GM18508 (cell line): ENCODE measurements at regions not wholly inside any gene's neighbourhood (a gene's known extent, or its start where the extent isn't known, plus 50 kb on each side); places are given as distances from the start of the nearest gene placed in this dataset.

Experiments used
- ATAC-seq: cut with Tn5 transposase; IDR thresholded peaks from one replicate; pipeline ENCODE4 v1.9.1; 2021; ENCODE audit warnings: moderate number of reproducible peaks; ENCODE audit not compliant: insufficient read depth, unreplicated experiment

DNA sequence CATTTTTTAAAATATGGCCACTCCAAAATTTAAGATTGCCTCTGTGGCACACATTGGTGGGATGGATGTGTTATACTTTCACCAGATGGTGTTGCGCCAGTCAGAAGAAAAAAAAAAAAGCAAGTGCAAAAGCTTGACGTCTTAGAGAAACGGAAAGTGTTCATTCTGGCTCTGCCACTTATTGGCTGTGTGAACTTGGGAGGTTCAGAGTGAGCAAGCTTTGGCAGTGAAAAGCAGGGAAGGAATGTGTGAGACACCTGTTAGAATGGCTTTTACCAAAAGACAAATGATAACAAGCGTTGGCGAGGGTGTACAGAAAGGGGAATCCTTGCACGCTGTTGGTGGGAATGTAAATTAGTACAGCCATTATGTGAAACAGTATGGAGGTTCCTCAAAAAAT is 298.0 kb downstream of the TMEM114 start:
- ATAC-seq, result no peak

- no peak for ATAC-seq
Observed at GRCh38 chr16:8286348-8286747, 304.0 kb downstream of the TMEM114 start.

- no peak for ATAC-seq
Observed at GRCh38 chr16:8283195-8283594, 307.1 kb downstream of the TMEM114 start.

GRCh38 chr16:8278031-8278580 is 312.2 kb downstream of the TMEM114 start:
- no peak for ATAC-seq

- no peak for ATAC-seq
Observed at GRCh38 chr16:8271344-8271743, 319.0 kb downstream of the TMEM114 start.

DNA sequence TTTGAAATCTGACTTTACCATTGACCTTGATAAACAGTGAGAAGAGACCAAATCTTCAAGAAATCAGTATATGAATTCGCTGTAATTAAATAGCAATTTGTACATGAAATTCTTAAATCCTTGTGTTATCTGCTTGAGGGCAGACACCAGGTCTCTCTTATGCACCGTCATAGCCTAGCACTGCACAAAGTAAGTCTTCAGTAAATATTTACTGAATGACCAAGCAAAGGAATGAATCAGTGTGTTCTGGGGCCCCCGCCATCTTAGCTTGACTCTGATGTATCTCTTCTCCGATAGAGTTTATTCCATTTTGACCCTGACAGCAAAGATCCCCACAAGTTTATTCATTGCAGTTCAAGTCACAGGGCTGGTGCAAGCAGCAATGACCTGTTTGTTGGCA is 328.0 kb downstream of the TMEM114 start:
- ATAC-seq, result no peak

DNA sequence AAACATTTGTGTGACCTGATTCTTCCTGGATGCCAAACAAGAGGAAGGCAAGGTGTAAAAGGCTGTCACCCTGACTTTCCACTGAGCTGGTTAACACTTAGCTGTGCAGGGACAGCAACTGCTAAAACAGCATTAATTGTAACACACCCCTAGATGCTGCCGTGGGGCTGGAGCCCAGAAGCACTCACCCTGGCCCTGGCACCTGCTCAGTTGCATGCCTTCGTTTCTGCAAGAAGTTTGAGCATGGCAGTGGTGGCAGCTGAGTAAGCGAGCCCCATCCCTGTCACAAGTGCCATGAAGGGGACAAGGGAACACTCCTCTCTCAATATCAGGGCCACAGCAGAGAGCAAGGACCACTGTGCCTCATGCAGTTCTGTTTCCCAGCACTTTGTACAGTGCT is 330.2 kb downstream of the TMEM114 start:
- ATAC-seq, result no peak

- ATAC-seq, result no peak
Observed at GRCh38 chr16:8258523-8258922, 331.8 kb downstream of the TMEM114 start.

GRCh38 chr16:8257561-8257960 is 332.8 kb downstream of the TMEM114 start:
- ATAC-seq, result no peak

DNA sequence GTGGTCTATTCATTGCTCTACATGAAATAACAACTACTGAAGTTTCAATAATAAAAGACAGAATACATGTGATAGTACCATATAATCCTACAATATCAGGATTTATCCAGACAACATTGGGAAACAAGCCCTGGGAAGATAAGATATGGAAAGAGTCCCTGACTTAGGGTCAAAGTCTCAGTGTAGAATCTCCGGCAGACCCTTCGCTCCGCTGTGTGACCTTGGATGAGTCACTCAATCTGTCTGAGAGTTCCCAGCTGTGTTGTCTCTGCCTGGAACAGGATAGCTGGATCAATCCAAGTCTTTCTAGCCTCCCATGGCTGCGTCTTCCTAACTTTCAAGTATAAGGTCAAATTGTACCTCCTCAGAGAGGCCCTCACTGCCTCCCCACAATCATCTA is 335.9 kb downstream of the TMEM114 start:
- ATAC-seq, result no peak

DNA sequence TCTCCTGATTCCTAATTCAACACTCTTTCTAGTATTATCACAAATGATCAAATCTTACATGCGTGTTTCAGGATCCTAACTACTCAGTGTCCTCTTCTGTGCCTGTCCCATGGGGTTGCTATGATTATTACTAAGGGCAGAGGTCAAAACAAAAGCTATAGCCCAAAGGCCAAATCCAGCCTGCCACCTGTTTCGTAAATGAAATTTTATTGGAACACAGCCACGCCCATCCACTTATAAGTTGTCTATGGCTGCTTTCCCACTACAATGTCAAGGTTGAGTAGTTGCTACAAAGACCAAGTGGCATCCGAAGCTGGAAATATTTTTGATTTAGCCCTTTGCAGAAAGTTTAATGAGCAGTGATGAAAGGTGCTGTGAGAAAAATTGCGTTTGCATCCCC is 336.6 kb downstream of the TMEM114 start:
- no peak for ATAC-seq

DNA sequence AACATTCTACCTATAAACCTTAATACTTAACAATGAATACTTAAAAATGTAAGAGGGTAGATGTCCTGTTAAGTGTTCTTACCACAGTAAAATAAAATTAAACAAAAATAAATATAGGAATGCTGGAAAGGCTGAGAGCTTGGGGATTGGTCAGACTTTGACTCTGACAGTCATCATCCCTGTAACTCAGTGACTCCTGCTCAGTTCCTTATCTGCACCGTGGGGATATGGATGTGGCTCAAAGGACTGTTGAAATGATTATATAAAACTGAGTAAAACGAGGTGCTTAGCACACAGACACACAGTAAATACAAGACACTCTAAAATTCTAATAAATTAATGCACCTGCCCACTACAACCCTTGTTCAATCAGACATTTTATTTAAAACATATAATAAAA is 338.6 kb downstream of the TMEM114 start:
- ATAC-seq, result no peak

DNA sequence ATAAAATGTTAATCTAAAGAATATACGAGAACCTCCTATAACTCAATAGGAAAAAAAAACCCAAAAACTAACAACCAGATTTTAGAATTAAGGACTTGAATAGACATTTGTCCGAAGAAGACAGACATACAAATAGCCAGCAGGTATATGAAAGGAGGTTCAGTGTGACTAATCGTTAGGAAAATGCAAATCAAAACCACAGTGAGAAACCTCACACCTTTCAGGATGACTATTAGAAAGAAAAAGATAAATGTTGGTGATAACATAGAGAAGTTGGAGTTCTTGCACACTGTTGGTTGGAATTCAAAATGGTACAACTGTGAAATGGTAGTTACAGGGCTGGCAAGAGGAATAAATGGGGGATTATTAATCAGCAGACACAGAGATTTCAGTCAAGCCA is 339.0 kb downstream of the TMEM114 start:
- peak; percentile 53 for ATAC-seq

DNA sequence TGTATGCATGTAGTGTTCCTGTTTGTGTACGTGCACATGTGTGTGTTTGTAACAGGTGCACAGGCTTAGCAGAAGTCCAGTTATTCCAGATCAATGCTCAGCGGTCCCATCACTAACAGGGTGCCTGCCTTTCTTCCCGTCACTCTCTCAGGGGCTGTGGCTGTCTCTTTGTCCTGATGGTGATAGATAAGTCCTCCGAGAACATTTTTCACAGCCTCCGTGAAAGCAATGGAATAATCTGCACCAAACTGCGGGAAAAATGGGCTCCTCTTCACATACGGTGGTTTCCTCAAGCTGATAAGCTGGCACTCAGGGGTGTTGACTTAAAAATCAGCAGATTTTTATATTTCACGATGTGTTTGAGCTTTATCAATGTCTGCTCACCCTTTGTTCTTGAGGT is 342.3 kb downstream of the TMEM114 start:
- ATAC-seq, result no peak

DNA sequence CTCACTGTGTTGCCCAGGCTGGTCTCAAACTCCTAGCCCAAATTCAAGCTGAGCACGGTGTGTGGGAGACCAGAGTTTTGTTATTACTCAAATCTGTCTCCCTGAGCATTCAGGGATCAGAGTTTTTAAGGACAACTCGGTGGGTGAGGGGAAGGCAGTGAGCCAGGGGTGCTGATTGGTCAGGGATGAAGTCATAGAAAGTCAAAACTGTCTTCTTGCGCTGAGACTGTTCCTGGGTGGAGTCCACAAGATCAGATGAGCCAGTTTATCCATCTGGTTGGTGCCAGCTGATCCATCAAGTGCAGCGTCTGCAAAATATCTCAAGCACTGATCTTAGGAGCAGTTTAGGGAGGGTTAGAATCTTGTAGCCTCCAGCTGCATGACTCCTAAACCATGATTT is 346.3 kb downstream of the TMEM114 start:
- ATAC-seq, result no peak

DNA sequence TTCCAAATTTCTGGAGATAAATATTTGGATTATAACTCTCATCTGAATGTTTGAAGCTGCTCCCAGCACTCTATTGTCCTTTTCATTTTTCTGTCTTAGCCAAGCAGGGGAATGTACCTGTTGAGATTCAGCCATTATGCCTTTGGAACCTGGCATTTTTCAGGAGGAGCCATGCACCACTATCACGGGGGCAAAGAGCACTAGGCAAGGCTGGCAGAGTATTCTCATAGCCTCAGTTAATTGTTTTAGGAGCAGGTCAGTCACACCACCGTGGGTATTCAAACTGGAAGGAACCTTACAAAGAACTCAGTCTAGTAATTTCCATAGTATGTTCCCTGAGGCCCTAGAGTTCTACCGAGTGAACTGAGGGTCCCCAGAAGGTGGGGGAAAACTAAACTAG is 348.9 kb downstream of the TMEM114 start:
- ATAC-seq, result no peak

DNA sequence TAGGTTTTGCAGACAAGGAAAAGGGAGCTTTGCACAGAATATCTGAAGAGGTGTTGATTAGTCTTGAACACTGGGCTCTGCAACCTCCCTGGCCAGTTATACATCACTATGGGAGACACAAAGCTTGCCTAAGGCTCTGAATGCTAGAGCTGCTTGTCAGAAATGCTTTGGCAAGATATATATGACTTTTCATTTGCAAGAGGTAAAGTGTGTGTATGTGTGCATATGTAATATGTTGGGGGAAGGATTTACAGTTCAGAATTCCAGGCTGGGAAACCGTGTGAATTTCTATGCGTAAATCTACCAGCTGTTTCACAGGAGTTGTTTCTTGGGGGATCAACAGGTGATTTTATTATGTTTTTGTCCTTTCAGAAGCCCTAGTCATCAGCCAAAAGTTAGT is 350.9 kb downstream of the TMEM114 start:
- ATAC-seq, result no peak

DNA sequence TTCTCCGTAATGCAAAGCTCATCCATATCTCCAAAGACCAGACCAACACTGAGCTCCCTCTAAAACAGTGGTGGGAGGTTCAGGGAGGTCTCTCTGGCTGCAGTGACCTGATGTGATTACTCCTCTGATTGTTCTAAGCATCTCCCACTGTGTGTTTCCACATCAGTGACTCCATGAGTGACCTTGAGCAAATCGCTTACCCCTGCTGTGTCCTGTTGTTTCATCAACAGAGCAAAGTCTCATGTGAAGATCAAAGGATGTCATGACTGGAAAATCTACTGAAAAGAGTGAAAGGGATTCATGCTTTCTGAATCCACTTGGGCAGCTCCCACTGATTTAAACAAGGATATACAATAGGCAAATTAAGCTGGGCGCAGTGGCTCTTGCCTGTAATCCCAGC is 352.9 kb downstream of the TMEM114 start:
- ATAC-seq, result no peak

DNA sequence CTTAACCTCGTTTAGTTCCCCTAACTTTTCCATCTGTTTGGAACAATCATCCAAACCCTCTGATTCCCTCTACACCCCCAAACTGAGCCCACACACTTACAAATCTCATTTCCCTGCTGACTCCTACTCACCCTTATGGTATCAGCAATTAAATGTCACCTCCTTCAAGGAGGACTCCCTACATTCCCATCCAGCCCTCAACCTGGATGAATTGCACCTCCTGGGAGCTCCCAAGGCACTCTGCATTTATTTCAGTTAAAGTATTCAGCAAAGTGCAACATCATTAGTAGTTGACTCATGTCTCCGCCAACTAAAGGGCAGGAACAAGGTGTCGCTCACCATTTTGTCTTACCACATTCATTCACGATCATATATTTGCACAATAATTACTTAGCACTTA is 353.5 kb downstream of the TMEM114 start:
- no peak for ATAC-seq

GRCh38 chr16:8230497-8230896 is 359.8 kb downstream of the TMEM114 start:
- no peak for ATAC-seq

DNA sequence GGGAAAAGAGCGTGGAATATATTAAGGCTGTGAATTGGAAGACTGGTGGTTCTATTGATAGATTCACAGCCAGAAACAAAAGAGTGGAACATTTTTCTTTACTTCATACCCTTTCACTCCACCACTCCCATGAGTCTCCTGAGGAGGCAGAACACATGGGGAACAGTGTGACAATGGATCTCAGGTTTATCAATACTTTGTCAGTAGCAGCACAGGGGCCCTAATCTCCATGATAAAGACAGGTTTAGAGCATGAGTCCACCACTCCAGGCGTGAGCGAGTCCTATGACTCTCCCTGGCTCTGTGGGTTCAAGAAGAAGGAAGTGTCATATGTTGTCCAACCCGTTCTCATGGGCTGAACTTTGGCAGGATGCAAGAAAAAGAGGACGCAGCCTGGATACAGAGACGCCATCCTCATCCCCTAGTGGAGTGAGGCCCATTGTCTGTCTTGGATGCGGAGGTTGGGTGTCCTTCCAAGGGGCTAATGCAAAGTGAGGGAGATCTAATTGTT is 361.2 kb downstream of the TMEM114 start:
- no peak for ATAC-seq

DNA sequence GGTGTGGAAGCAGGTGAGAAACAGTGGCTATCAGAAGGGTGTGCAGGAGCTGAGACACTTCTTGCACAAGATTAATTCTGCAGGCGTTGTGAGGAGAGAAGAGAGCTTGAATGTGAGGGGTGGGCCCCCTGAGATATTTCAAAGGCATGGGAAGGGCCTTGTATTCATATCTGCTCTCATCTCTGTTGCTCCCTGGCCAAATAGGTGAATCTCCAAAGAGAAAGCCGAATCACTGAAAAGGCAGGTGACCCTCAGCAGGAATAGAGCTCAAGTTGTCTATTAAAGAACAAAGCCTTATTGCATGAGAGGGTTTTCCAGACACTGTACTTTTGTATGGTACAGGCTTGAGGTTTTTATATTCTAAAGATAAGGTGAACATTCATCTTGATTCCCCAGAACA is 373.1 kb downstream of the TMEM114 start:
- ATAC-seq, result no peak

- ATAC-seq, result no peak
Observed at GRCh38 chr16:8204769-8205168, 385.5 kb downstream of the TMEM114 start.
